ENCODE measurements at regions not wholly inside any gene's neighbourhood (a gene's known extent, or its start where the extent isn't known, plus 50 kb on each side); places are given as distances from the start of the nearest gene placed in this dataset.

DNA sequence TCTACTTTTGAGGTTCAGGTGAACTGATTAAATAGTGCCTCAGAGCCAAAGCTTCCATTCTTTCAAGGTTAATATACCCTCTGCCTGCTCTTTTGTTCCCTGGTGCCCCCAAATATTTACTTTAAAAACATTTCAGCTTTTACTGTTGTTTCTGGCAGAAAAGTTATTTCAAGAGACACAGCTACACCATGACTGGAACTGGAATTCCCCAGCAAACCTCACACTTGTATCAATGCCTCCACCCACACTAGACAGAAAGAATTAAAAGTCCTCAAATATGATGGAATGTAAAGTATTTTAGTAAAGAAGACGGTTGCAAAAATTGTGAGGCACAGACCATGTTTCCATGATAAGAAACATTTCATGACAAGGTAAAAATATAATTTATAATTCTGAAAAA is 720.2 kb upstream of the TYRP1 start:
- H3K27me3 ChIP-seq (ENCODE audit: control insufficient read depth, insufficient read depth, low read length), result no peaks in the 10 kb centered on the region
- TF ChIP-seq, protein P1, sequence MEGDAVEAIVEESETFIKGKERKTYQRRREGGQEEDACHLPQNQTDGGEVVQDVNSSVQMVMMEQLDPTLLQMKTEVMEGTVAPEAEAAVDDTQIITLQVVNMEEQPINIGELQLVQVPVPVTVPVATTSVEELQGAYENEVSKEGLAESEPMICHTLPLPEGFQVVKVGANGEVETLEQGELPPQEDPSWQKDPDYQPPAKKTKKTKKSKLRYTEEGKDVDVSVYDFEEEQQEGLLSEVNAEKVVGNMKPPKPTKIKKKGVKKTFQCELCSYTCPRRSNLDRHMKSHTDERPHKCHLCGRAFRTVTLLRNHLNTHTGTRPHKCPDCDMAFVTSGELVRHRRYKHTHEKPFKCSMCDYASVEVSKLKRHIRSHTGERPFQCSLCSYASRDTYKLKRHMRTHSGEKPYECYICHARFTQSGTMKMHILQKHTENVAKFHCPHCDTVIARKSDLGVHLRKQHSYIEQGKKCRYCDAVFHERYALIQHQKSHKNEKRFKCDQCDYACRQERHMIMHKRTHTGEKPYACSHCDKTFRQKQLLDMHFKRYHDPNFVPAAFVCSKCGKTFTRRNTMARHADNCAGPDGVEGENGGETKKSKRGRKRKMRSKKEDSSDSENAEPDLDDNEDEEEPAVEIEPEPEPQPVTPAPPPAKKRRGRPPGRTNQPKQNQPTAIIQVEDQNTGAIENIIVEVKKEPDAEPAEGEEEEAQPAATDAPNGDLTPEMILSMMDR (IDR thresholded peaks at IDR 0.05; ENCODE audit: low read depth, low read length), result no peak
- ChIA-PET POLR2A (no interaction called here), CTCF (no interaction called here)
- H3K4me3 ChIP-seq (ENCODE audit: low read depth, low read length), result no peak overlapping the region
- no peaks in the 10 kb centered on the region for H3K9me3 ChIP-seq (ENCODE audit: control insufficient read depth, insufficient read depth, low read length)
- H3K27ac ChIP-seq (ENCODE audit: low read depth, low read length), result no peak overlapping the region
- no peak for DNase-seq (ENCODE audit: low read depth, low spot score)

DNA sequence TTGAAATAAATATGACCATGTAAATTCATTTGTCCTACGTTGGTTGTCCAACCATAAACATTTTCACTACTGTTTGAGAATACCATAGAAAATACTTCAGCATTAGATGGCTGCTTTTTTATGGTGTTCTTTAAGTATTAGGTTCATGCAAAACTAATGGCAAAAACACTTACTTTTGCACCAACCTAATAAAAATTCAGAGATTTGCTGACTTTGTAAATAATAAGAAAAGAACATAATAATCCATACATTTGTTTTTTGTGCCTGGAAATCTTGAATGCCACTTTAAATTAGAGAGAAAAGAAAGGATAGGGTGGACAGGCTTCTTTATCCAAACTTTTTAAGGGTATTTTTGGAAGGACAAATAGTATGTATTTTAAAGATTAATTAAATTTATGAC is 719.7 kb upstream of the TYRP1 start:
- Histone ChIP-seq H3K9me3 (ENCODE audit: control insufficient read depth, insufficient read depth, low read length) (no peaks in the 10 kb centered on the region), H3K4me3 (ENCODE audit: low read depth, low read length) (no peak overlapping the region), H3K27me3 (ENCODE audit: control insufficient read depth, insufficient read depth, low read length) (no peaks in the 10 kb centered on the region), H3K27ac (ENCODE audit: low read depth, low read length) (no peak overlapping the region)
- no peak for DNase-seq (ENCODE audit: low read depth, low spot score)
- CTCF ChIA-PET, result no interaction called here
- POLR2A ChIA-PET, result no interaction called here
- TF ChIP-seq, protein P1 (IDR thresholded peaks at IDR 0.05; ENCODE audit: low read depth, low read length), result no peak

DNA sequence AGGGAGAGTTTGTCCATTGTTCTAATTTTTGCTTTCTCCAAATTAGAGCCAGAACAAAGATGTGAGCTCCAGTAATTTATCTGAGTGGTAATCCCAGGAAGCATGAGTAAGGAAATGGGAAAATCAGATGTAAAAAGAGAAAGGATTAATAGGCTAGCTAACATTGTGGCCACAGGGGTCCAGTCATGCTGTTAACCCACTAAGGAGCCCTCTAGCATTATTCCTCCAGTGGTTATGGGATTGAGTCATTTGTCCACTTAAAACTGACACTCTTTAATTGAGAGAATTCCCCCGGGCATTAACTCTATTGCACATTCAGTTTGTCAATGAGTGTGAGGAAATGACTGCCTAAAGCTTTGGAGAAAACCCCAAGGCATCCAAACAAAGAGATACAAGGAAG is 700.3 kb upstream of the TYRP1 start:
- H3K27me3 ChIP-seq (ENCODE audit: control insufficient read depth, insufficient read depth, low read length), result no peaks in the 10 kb centered on the region
- peaks cover 13% of the 10 kb centered on the region; the same call in 1 of the 2 replicates for H3K9me3 ChIP-seq (ENCODE audit: control insufficient read depth, insufficient read depth, low read length)
- CTCF ChIA-PET, result no interaction called here
- H3K4me3 ChIP-seq (ENCODE audit: low read depth, low read length), result no peak overlapping the region
- TF ChIP-seq, protein P1 (IDR thresholded peaks at IDR 0.05; ENCODE audit: low read depth, low read length), result no peak
- H3K27ac ChIP-seq (ENCODE audit: low read depth, low read length), result no peak overlapping the region
- no peak for DNase-seq (ENCODE audit: low read depth, low spot score)
- POLR2A ChIA-PET, result no interaction called here

DNA sequence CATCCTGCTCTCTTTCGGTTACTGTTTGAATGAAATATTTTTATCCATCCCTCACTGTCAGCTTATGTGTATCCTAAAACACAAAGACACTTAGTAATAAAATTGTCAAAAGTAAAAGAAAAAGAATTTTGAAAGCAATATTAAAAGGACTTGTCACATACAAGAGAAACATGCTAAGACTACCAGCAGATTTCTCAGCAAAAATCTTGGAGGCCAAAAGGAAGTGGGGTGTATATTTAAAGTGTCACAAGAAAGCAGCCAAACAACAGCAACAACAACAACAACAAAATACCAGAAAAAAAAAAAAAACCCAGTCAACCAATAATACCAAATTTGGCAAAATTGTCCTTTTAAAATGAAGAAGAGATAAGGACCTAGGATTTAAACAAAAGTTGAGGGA is 678.7 kb upstream of the TYRP1 start:
- H3K9me3 ChIP-seq (ENCODE audit: control insufficient read depth, insufficient read depth, low read length), result peaks cover 8% of the 10 kb centered on the region
- ChIA-PET POLR2A (no interaction called here), CTCF (no interaction called here)
- H3K27ac ChIP-seq (ENCODE audit: low read depth, low read length), result no peak overlapping the region
- TF ChIP-seq, protein P1 (IDR thresholded peaks at IDR 0.05; ENCODE audit: low read depth, low read length), result no peak
- no peak overlapping the region for H3K4me3 ChIP-seq (ENCODE audit: low read depth, low read length)
- no peak for DNase-seq (ENCODE audit: low read depth, low spot score)
- no peaks in the 10 kb centered on the region for H3K27me3 ChIP-seq (ENCODE audit: control insufficient read depth, insufficient read depth, low read length)

DNA sequence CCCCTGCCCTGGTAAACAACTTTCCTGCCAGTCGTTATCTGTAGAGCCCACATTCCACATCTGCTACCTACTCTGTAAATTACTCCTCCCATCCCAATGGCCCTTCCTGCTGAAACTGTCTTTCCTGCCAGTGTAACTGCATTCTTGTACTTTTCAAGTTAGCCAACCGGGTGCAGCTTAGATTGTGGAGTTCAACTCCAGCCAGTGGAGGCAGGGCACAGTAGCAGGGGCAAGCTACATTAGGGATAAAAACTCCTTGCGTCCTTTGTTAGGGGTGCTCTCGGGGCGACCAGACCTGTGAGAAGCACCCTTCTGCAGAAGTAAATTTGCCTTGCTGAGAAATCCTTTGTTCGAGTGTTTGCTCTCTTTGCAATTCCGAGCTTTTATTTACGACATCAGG is 639.0 kb upstream of the TYRP1 start:
- no peak overlapping the region for H3K27ac ChIP-seq (ENCODE audit: low read depth, low read length)
- TF ChIP-seq, protein P1 (IDR thresholded peaks at IDR 0.05; ENCODE audit: low read depth, low read length), result no peak
- no peak for DNase-seq (ENCODE audit: low read depth, low spot score)
- ChIA-PET CTCF (no interaction called here), POLR2A (no interaction called here)
- H3K27me3 ChIP-seq (ENCODE audit: control insufficient read depth, insufficient read depth, low read length), result no peaks in the 10 kb centered on the region
- no peak overlapping the region for H3K4me3 ChIP-seq (ENCODE audit: low read depth, low read length)
- H3K9me3 ChIP-seq (ENCODE audit: control insufficient read depth, insufficient read depth, low read length), result peaks cover 7% of the 10 kb centered on the region
